HUES64 (cell line): ENCODE measurements at regions not wholly inside any gene's neighbourhood (a gene's known extent, or its start where the extent isn't known, plus 50 kb on each side); places are given as distances from the start of the nearest gene placed in this dataset.

Experiments
- H3K27ac ChIP-seq: 2 replicates; pipeline ENCODE4 v1.7.0; 2013; ENCODE audit warnings: low read depth, low read length, inconsistent platforms
- H3K27me3 ChIP-seq: 2 replicates; pipeline ENCODE4 v1.6.1; 2013; ENCODE audit warnings: mild to moderate bottlenecking, low read length; ENCODE audit not compliant: insufficient read depth
- H3K36me3 ChIP-seq: 2 replicates; pipeline ENCODE4 v1.6.1; 2013; ENCODE audit warnings: mild to moderate bottlenecking, low read length; ENCODE audit not compliant: insufficient read depth
- H3K4me1 ChIP-seq: 2 replicates; pipeline ENCODE4 v1.6.1; 2013; ENCODE audit warnings: mild to moderate bottlenecking, low read length, moderate library complexity; ENCODE audit not compliant: insufficient read depth
- H3K4me3 ChIP-seq: 2 replicates; pipeline ENCODE4 v1.5.1; 2013; ENCODE audit warnings: mild to moderate bottlenecking, low read length, moderate library complexity
- H3K9ac ChIP-seq: 2 replicates; pipeline ENCODE4 v1.6.1; 2013; ENCODE audit warnings: mild to moderate bottlenecking, low read depth, low read length
- H3K9me3 ChIP-seq: 2 replicates; pipeline ENCODE4 v1.6.1; 2013; ENCODE audit warnings: low read depth, low read length; ENCODE audit not compliant: insufficient read depth
- WGBS: fragments of 150-250, 120-280 bp; methylation state at CpG from one replicate; pipeline ENCODE4 v1.1.7; 2013; ENCODE audit warnings: missing lambda C conversion rate; 5-methylcytosine and 5-hydroxymethylcytosine counted together

DNA sequence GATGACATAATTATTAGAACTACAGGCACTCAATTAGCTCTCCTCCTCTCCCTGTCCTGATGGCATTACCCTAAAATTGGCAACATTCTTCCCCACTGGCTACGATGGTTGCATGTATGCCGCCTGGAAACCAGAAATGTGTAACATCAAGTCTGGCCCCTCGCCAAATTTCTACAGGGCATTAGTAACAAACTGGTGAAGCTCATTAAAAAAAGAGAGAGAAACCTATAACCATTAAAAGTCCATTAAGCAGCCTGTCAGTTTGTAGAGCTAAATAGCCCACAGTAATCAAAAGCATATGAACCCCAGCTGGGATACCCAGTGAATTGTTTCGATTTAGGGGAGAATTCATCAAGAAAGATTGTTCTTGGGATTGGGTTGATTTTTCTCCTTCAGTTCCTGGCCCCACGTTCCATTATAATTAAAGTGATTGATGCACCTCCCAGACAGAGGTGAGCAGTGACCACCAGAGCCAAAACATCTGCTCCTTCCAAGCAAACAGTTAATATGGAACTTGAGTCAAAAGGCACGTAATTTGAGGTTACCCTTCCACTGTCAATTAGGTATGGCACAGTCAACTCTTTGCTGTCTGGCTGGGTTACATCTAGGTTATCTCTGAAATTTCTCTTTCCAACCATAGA, 208.6 kb downstream of the C1D start:
- Histone ChIP-seq H3K9ac (no peak overlapping the region), H3K27ac (no peak overlapping the region), H3K9me3 (no peaks in the 10 kb centered on the region), H3K27me3 (no peaks in the 10 kb centered on the region), H3K36me3 (no peaks in the 10 kb centered on the region), H3K4me3 (no peak overlapping the region), H3K4me1 (no peaks in the 10 kb centered on the region; the same call in 1 of the 2 replicates)
- WGBS, result 91% methylated on average over 6 of the region's 6 CpGs

- no peaks in the 10 kb centered on the region; the same call in 1 of the 2 replicates for H3K4me1 ChIP-seq
- 88% methylated on average over 1 of the region's 1 CpG for WGBS
- H3K9me3 ChIP-seq, result no peaks in the 10 kb centered on the region
- H3K27ac ChIP-seq, result no peak overlapping the region
- H3K9ac ChIP-seq, result no peak overlapping the region
- H3K36me3 ChIP-seq, result no peaks in the 10 kb centered on the region
- no peaks in the 10 kb centered on the region for H3K27me3 ChIP-seq
- no peak overlapping the region for H3K4me3 ChIP-seq
Measured at GRCh38 chr2:67854798-67855197, 208.0 kb downstream of the C1D start.

- WGBS, result 88% methylated on average over 3 of the region's 3 CpGs
- no peaks in the 10 kb centered on the region; the same call in 1 of the 2 replicates for H3K4me1 ChIP-seq
- H3K27me3 ChIP-seq, result no peaks in the 10 kb centered on the region
- no peaks in the 10 kb centered on the region for H3K9me3 ChIP-seq
- no peak overlapping the region for H3K27ac ChIP-seq
- H3K9ac ChIP-seq, result no peak overlapping the region
- no peak overlapping the region for H3K4me3 ChIP-seq
- no peaks in the 10 kb centered on the region for H3K36me3 ChIP-seq
Measured at GRCh38 chr2:67856866-67857265, 205.9 kb downstream of the C1D start.

- Histone ChIP-seq H3K9me3 (no peaks in the 10 kb centered on the region), H3K4me3 (no peak overlapping the region), H3K27ac (no peak overlapping the region), H3K36me3 (no peaks in the 10 kb centered on the region), H3K4me1 (no peaks in the 10 kb centered on the region), H3K27me3 (no peaks in the 10 kb centered on the region), H3K9ac (no peak overlapping the region)
- 89% methylated on average over 4 of the region's 4 CpGs for WGBS
Measured at GRCh38 chr2:67857836-67858235, 205.0 kb downstream of the C1D start.

- WGBS, result 96% methylated on average over 3 of the region's 3 CpGs
- no peaks in the 10 kb centered on the region for H3K27me3 ChIP-seq
Measured at GRCh38 chr2:67858886-67859285, 203.9 kb downstream of the C1D start.

DNA sequence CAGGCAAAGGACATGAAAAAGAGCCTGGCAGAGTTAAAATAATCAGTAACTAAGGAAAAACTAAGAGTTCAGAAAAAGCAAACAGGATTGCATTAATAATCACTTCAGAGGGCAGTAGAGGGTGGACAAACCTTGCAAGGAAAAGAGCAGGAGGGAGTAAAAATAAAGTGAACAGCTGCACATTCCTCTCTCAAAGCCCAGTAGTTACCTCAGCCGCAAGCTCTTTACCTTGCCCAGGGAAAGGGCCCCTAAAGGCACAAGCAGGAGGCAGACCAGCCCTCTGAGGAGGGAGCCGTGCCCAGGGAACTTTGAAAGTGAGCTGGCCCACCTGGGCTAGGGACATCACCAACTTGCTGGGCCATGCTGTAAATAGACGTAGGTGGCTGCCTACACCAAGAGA, 196.9 kb downstream of the C1D start:
- WGBS, result 63% methylated on average over 3 of the region's 3 CpGs
- H3K4me3 ChIP-seq, result no peak overlapping the region
- no peak overlapping the region for H3K9ac ChIP-seq
- no peaks in the 10 kb centered on the region for H3K36me3 ChIP-seq
- H3K4me1 ChIP-seq, result peaks cover 9% of the 10 kb centered on the region; the same call in 1 of the 2 replicates
- H3K9me3 ChIP-seq, result no peaks in the 10 kb centered on the region
- H3K27ac ChIP-seq, result no peak overlapping the region
- no peaks in the 10 kb centered on the region for H3K27me3 ChIP-seq

More at GRCh38 chr2:67858886-67859285, 203.9 kb downstream of the C1D start:
- H3K36me3 ChIP-seq, result no peaks in the 10 kb centered on the region
- no peak overlapping the region for H3K27ac ChIP-seq
- H3K4me1 ChIP-seq, result no peaks in the 10 kb centered on the region
- H3K9ac ChIP-seq, result no peak overlapping the region
- no peak overlapping the region for H3K4me3 ChIP-seq
- H3K9me3 ChIP-seq, result no peaks in the 10 kb centered on the region

GRCh38 chr2:67867735-67868134, 195.1 kb downstream of the C1D start:
- 80% methylated on average over 4 of the region's 5 CpGs for WGBS
- no peak overlapping the region for H3K27ac ChIP-seq
- H3K36me3 ChIP-seq, result no peaks in the 10 kb centered on the region
- no peak overlapping the region for H3K4me3 ChIP-seq
- H3K9me3 ChIP-seq, result no peaks in the 10 kb centered on the region
- H3K9ac ChIP-seq, result no peak overlapping the region
- H3K4me1 ChIP-seq, result peaks cover 9% of the 10 kb centered on the region; the same call in 1 of the 2 replicates
- H3K27me3 ChIP-seq, result no peaks in the 10 kb centered on the region

DNA sequence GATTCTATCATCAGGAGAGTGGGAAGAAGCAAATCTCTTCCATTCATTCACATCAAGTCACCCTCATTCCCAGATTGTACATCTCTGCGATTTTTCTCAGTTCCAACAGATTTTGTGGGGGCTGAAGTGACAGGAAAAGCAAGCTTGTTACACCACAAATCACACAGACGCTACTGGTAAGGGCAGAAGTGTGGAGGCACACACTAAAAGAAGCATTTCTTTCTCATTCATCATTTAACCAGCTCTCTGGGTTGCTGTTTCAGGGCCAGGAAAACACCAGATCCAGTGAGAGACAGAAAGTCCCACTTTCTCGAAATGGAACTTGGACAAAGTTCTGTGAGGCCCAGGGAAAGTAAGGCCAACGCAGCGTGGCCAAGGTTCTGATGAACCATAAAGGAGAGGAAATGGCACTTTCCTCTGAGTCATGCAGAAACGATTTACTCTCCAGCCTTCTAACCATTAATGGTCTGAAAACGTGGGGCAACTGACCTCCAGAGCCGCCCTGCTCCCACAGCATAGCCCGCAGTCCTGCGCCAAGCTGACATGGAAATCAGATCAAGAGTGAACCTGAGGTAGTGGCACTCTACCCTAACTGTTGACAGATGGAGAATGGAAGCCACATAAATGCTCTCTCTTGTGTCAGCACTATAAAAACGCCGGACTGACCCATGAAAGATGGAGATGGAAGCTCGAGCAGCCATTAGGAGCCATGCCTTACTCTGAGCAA, 191.0 kb downstream of the C1D start:
- Histone ChIP-seq H3K27me3 (no peaks in the 10 kb centered on the region), H3K36me3 (no peaks in the 10 kb centered on the region), H3K27ac (no peak overlapping the region), H3K9ac (no peak overlapping the region), H3K9me3 (no peaks in the 10 kb centered on the region), H3K4me3 (no peak overlapping the region), H3K4me1 (no peaks in the 10 kb centered on the region)
- 81% methylated on average over 13 of the region's 13 CpGs for WGBS

DNA sequence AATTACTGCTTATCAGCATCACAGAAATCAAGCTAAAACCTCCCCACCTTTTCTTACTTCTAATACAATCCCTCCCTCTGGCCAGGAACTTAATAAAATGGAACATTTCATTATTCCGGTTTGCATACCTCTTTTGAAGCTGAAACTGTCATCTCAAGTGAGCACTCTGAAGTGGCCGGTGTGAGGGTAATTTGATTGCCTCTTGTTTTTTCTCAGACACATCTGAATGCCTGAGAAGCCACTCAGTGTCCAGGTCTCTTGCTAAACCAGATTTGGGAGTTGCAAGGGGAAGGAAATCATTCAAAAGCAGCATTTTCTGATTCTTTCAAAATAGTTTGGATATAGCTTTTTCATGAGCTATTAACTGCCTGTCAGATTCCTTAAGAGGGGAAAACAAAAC, 190.3 kb downstream of the C1D start:
- Histone ChIP-seq H3K36me3 (no peaks in the 10 kb centered on the region), H3K4me1 (peaks cover 5% of the 10 kb centered on the region; the same call in 1 of the 2 replicates), H3K9ac (no peak overlapping the region), H3K27ac (no peak overlapping the region), H3K9me3 (no peaks in the 10 kb centered on the region), H3K27me3 (no peaks in the 10 kb centered on the region), H3K4me3 (no peak overlapping the region)
- WGBS, result 95% methylated on average over 2 of the region's 2 CpGs

- Histone ChIP-seq H3K36me3 (no peaks in the 10 kb centered on the region), H3K9me3 (no peaks in the 10 kb centered on the region), H3K4me1 (peaks cover 5% of the 10 kb centered on the region; the same call in 1 of the 2 replicates), H3K4me3 (no peak overlapping the region), H3K27ac (no peak overlapping the region), H3K9ac (no peak overlapping the region), H3K27me3 (no peaks in the 10 kb centered on the region)
- 96% methylated on average over 2 of the region's 3 CpGs for WGBS
Measured at GRCh38 chr2:67873916-67874315, 188.9 kb downstream of the C1D start.

- 96% methylated on average over 3 of the region's 3 CpGs for WGBS
- H3K4me3 ChIP-seq, result no peak overlapping the region
Measured at GRCh38 chr2:67876176-67876575, 186.6 kb downstream of the C1D start.

More at GRCh38 chr2:67876176-67876575, 186.6 kb downstream of the C1D start:
- Histone ChIP-seq H3K4me1 (peaks cover 7% of the 10 kb centered on the region; the same call in 1 of the 2 replicates), H3K9ac (no peak overlapping the region), H3K27ac (no peak overlapping the region), H3K9me3 (no peaks in the 10 kb centered on the region), H3K27me3 (no peaks in the 10 kb centered on the region), H3K36me3 (no peaks in the 10 kb centered on the region)
